HepG2 (cell line): ENCODE measurements at regions not wholly inside any gene's neighbourhood (a gene's known extent, or its start where the extent isn't known, plus 50 kb on each side); places are given as distances from the start of the nearest gene placed in this dataset.

Experiments used
- ATAC-seq: fragments of 200-7000 bp; cut with Tn5 transposase; 3 replicates; pipeline ENCODE4 v1.9.1; 2020; ENCODE audit warnings: mild to moderate bottlenecking, moderate library complexity
- BruUV-seq: library from RNA; stranded (reverse); fragments of 400-500 nt; replicated peaks from 2 replicates; lab custom pipeline; 2021; lab: Mats Ljungman, UMichigan
- CTCF ChIA-PET: fragments of 300-600 bp; formaldehyde crosslinking; extraction: SDS; loops from one replicate; lab custom pipeline; 2021; ENCODE audit warnings: low total read pairs, inconsistent platforms, low intra/inter-chr PET ratio; lab: Yijun Ruan, JAX
- POLR2A ChIA-PET: fragments of 350-600 bp; sonication (Branson Sonifier 250); formaldehyde crosslinking; loops from one replicate; lab custom pipeline; 2020; ENCODE audit warnings: antibody characterized with exemption, inconsistent platforms; lab: Yijun Ruan, JAX
- DNase-seq: peaks from one replicate; pipeline ENCODE4 v3.0.0-alpha.2; 2015; ENCODE audit warnings: low spot score
- FAIRE-seq: peaks from 3 replicates; lab custom pipeline; 2011; peaks lifted over from hg19 to GRCh38; lab: Jason Lieb, UNC
- H2AFZ ChIP-seq: one replicate; pipeline ENCODE4 v1.6.1; 2011; ENCODE audit warnings: low read length, inconsistent platforms
- H3K27ac ChIP-seq: fragments of 300-600 bp; 3 replicates; pipeline ENCODE4 v1.8.0; 2011; ENCODE audit warnings: mixed run types, mild to moderate bottlenecking, mixed read lengths, low read length, inconsistent platforms; ENCODE audit not compliant: insufficient read depth; ENCODE audit errors: extremely low read length
- H3K27me3 ChIP-seq, 2 experiments: fragments of 200-600 bp in 1 of 2; 2 replicates in 1 of 2; 3 replicates in 1 of 2; pipeline versions ENCODE4 v1.6.0 to v1.8.0; 2011; ENCODE audit warnings: low read length in 2 of 2, mild to moderate bottlenecking in 2 of 2, moderate library complexity in 2 of 2, inconsistent platforms in 1 of 2; ENCODE audit not compliant: insufficient read depth in 2 of 2, control insufficient read depth in 1 of 2
- H3K36me3 ChIP-seq, 2 experiments: fragments of 200-600 bp in 1 of 2; replicated peaks in 1 of 2; 2 replicates in 1 of 2; 3 replicates in 1 of 2; pipeline versions ENCODE4 v1.5.1 to v1.8.0; 2011; ENCODE audit warnings: low read length in 2 of 2, inconsistent platforms in 1 of 2; ENCODE audit not compliant: insufficient read depth in 2 of 2, control insufficient read depth in 1 of 2
- H3K4me1 ChIP-seq: 2 replicates; pipeline ENCODE4 v1.5.1; 2012; ENCODE audit warnings: low read length, inconsistent platforms; ENCODE audit not compliant: insufficient read depth
- H3K4me2 ChIP-seq: 2 replicates; pipeline ENCODE4 v1.6.0; 2011; ENCODE audit warnings: low read depth, low read length, inconsistent platforms
- H3K4me3 ChIP-seq, 3 experiments: fragments of 200-600 bp in 1 of 3; sonication (generic), shearing (Covaris generic) in 1 of 3; replicated peaks in 1 of 3; 2 replicates each; pipeline ENCODE4 v1.5.1; 2011 to 2016; ENCODE audit warnings: low read length in 3 of 3, inconsistent platforms in 2 of 3, low read depth in 2 of 3, mild to moderate bottlenecking in 2 of 3, control low read depth in 1 of 3, mixed read lengths in 1 of 3; ENCODE audit not compliant: insufficient read depth in 1 of 3
- H3K79me2 ChIP-seq: one replicate; pipeline ENCODE4 v1.6.1; 2011; ENCODE audit warnings: low read length, inconsistent platforms; ENCODE audit not compliant: insufficient read depth
- H3K9ac ChIP-seq: 2 replicates; pipeline ENCODE4 v1.6.0; 2011; ENCODE audit warnings: mild to moderate bottlenecking, low read depth, low read length, inconsistent platforms; ENCODE audit not compliant: insufficient read depth
- H3K9me3 ChIP-seq: 2 replicates; pipeline ENCODE4 v1.5.1; 2012; ENCODE audit warnings: mild to moderate bottlenecking, low read length
- H4K20me1 ChIP-seq: 2 replicates; pipeline ENCODE4 v1.6.0; 2011; ENCODE audit warnings: inconsistent platforms, mild to moderate bottlenecking, low read length, moderate library complexity; ENCODE audit not compliant: insufficient read depth
- BRD4 ChIP-seq: sonication (generic); formaldehyde crosslinking; IDR thresholded peaks from 2 replicates; pipeline ENCODE4 v1.4.0; 2020; ENCODE audit warnings: missing genetic modification reagents
- KDM5B ChIP-seq: sonication (generic); formaldehyde crosslinking; IDR thresholded peaks from 2 replicates; pipeline ENCODE4 v1.4.0; 2020; ENCODE audit warnings: missing genetic modification reagents, mild to moderate bottlenecking, borderline replicate concordance
- MTF2 ChIP-seq: sonication (generic); formaldehyde crosslinking; IDR thresholded peaks from 2 replicates; pipeline ENCODE4 v1.5.0; 2020; ENCODE audit warnings: missing genetic modification reagents, borderline replicate concordance
- NCOA5 ChIP-seq: sonication (generic); formaldehyde crosslinking; IDR thresholded peaks from 2 replicates; pipeline ENCODE4 v1.4.0; 2020; ENCODE audit warnings: missing genetic modification reagents
- RFX1 ChIP-seq: fragments of 450-650 bp; IDR thresholded peaks from 2 replicates; pipeline ENCODE4 v1.6.1; 2017
- RORA ChIP-seq: sonication (generic); formaldehyde crosslinking; IDR thresholded peaks from 2 replicates; pipeline ENCODE4 v1.5.0; 2020; ENCODE audit warnings: mild to moderate bottlenecking, missing genetic modification reagents, moderate library complexity
- SMC3 ChIP-seq: IDR thresholded peaks from 2 replicates; pipeline ENCODE4 v1.6.1; 2011; ENCODE audit warnings: low read length, improper control_type of control experiment
- SP1 ChIP-seq, 2 experiments: fragments of 450-650 bp in 1 of 2; sonication (generic) in 1 of 2; formaldehyde crosslinking in 1 of 2; IDR thresholded peaks; 2 replicates each; pipeline versions ENCODE4 v1.4.0 to v1.6.1; 2016 to 2020; ENCODE audit warnings: missing genetic modification reagents in 1 of 2
- ZKSCAN8 ChIP-seq: IDR thresholded peaks from 2 replicates; pipeline ENCODE4 v1.6.1; 2016; ENCODE audit warnings: borderline replicate concordance, missing genetic modification reagents, missing compliant biosample characterization
- ZMYM3 ChIP-seq: sonication (generic); formaldehyde crosslinking; IDR thresholded peaks from 2 replicates; pipeline ENCODE4 v1.5.1; 2020; ENCODE audit warnings: mild to moderate bottlenecking, missing genetic modification reagents
- ZNF264 ChIP-seq: sonication (generic); formaldehyde crosslinking; IDR thresholded peaks from 2 replicates; pipeline ENCODE4 v1.4.0; 2020; ENCODE audit warnings: missing genetic modification reagents
- ZSCAN9 ChIP-seq: IDR thresholded peaks from 2 replicates; pipeline ENCODE4 v1.6.1; 2016; ENCODE audit warnings: borderline replicate concordance
- WGBS: methylation state at CpG from one replicate; pipeline ENCODE4 v1.1.6; 2017; ENCODE audit warnings: low lambda C conversion rate; 5-methylcytosine and 5-hydroxymethylcytosine counted together
- in situ Hi-C: cut with HindIII; loops from 2 replicates; pipeline ENCODE4 v1.10.0; 2017; ENCODE audit warnings: low pct_unique_long_range_greater_than_20kb; ENCODE audit not compliant: extremely low pct_ligation_motif_present
- intact Hi-C: fragments of 100-400 bp; cut with micrococcal nuclease; formaldehyde crosslinking; loops from one replicate; pipeline ENCODE4 v1.10.0; 2022; ENCODE audit not compliant: unreplicated experiment
- TF ChIP-seq, protein P1 (sequence below): sonication (generic); formaldehyde crosslinking; IDR thresholded peaks from 2 replicates; pipeline ENCODE4 v1.4.0; 2020; ENCODE audit warnings: missing genetic modification reagents

DNA sequence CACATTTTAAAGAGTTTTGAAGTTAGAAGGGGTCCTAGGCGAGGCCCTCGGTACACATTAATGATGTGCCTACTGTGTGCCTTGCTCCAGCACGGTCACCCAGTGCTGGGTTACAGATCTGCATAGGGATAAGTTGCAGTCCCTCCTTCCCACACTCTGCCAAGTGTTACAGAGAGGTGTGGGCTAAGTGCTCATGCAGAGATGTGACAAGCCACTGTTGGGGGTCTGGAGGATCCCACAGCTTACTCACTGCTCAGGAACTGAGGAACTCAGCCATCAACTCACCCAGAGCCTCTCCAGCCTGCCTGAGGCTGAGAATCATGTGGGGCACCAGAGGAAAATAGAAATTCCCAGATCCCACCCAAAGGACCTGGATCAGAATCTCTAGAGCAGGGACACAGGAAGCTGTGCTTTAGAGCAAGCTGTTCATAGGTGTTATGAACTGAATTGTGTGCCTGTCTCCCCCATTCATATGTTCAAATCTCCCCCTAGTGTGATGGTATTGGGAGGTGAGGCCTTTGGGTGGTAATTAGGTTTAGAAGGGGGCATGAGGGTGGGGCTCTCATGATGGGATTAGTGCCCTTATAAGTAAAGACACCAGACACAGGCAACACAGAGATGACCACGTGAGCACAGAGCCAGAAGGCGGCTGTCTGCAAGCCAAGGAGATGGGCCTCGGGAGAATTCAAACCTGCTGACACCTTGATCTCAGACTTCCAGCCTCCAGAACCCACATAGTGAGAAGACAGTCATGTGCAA is 164.1 kb downstream of the HSD17B3 start:
- BruUV-seq = no TSS peak

DNA sequence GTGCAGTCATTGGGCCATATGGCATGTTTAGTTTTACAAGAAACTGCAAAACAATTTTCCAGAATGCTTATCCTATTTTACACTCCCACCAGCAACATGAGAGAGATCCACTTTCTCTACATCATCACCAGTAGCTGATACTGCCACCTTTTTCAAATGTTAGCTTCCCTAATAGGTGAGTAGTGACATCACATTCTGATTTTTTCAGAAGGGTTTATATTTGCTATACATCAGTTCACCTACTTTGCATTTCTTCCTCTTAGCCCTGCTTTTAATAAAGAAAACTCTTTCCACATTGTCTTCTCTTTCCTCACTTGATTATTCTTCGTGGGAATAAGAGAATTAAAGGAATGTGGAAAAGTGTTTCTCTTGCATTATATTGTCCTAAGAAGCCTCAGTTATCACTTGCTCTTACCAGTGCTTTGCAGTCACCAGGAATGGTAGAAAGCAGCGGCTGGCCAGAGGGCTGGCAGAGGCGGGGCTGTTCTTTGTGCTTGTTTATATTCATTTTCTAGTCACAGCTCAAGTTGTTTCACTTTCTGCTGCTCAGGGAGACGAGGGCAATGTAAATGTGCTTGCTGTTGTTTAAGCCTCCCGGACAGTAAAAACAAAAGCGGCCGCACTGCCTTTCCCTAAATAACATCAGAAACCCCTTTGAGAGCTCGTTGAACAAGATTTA is 164.8 kb downstream of the HSD17B3 start:
- H3K27ac ChIP-seq = no peak overlapping the region
- DNase-seq (no peak), FAIRE-seq (peak; percentile 23), ATAC-seq (peak; percentile 84)
- no peaks in the 10 kb centered on the region for H4K20me1 ChIP-seq
- no TSS peak for BruUV-seq
- ChIA-PET CTCF (no interaction called here), POLR2A (interaction anchor here (0.6 kb wide), 1 partner anchor 454 kb away, joined by 3 read pairs; no protein-coding TSS in a partner anchor)
- no peak for TF ChIP-seq RFX1
- no peak for TF ChIP-seq ZMYM3 (CRISPR knock-in tag)
- no peak for TF ChIP-seq SMC3
- TF ChIP-seq SP1 (IDR thresholded peaks at IDR 0.05) = no peak
- TF ChIP-seq SP1 (CRISPR knock-in tag; IDR thresholded peaks at IDR 0.05) = no peak
- no peak for TF ChIP-seq BRD4 (CRISPR knock-in tag)
- TF ChIP-seq, protein P1, sequence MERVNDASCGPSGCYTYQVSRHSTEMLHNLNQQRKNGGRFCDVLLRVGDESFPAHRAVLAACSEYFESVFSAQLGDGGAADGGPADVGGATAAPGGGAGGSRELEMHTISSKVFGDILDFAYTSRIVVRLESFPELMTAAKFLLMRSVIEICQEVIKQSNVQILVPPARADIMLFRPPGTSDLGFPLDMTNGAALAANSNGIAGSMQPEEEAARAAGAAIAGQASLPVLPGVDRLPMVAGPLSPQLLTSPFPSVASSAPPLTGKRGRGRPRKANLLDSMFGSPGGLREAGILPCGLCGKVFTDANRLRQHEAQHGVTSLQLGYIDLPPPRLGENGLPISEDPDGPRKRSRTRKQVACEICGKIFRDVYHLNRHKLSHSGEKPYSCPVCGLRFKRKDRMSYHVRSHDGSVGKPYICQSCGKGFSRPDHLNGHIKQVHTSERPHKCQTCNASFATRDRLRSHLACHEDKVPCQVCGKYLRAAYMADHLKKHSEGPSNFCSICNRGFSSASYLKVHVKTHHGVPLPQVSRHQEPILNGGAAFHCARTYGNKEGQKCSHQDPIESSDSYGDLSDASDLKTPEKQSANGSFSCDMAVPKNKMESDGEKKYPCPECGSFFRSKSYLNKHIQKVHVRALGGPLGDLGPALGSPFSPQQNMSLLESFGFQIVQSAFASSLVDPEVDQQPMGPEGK (CRISPR knock-in tag) = no peak
- no peak for TF ChIP-seq RORA (CRISPR knock-in tag)
- no peak for TF ChIP-seq ZSCAN9
- no peak for TF ChIP-seq NCOA5 (CRISPR knock-in tag)
- no peak for TF ChIP-seq MTF2
- H3K9me3 ChIP-seq = no peaks in the 10 kb centered on the region
- H3K9ac ChIP-seq = no peak overlapping the region
- peak overlapping the region; percentile 63 for H3K4me2 ChIP-seq
- in situ Hi-C loops (no loop called here), intact Hi-C loops (no loop called here)
- H2AFZ ChIP-seq = peak overlapping the region; percentile 67
- H3K27me3 ChIP-seq = peaks cover 0 to 31% of the 10 kb centered on the region in 2 experiments; a peak in 4 of 5 replicates
- H3K36me3 ChIP-seq = no peaks in the 10 kb centered on the region
- under 1% methylated on average over 8 of the region's 8 CpGs for WGBS
- no peaks in the 10 kb centered on the region for H3K79me2 ChIP-seq
- H3K4me3 ChIP-seq = peak overlapping the region; percentile 20 to 45 (median 44); a peak in 3 of 6 replicates
- H3K4me1 ChIP-seq = peaks cover 29% of the 10 kb centered on the region

More for the DNA sequence above, 164.1 kb downstream of the HSD17B3 start:
- WGBS = 80% methylated on average over 3 of the region's 6 CpGs
- Histone ChIP-seq H3K79me2 (no peaks in the 10 kb centered on the region), H3K4me3 (peak overlapping the region; percentile 20 to 45 (median 44); a peak in 3 of 6 replicates), H3K4me2 (peak overlapping the region; percentile 63), H2AFZ (peak overlapping the region; percentile 67), H3K36me3 (no peaks in the 10 kb centered on the region), H4K20me1 (no peaks in the 10 kb centered on the region), H3K27me3 (peaks cover 0 to 26% of the 10 kb centered on the region in 2 experiments; a peak in 4 of 5 replicates), H3K4me1 (peaks cover 29% of the 10 kb centered on the region), H3K9me3 (no peaks in the 10 kb centered on the region), H3K27ac (no peak overlapping the region)
- ChIA-PET CTCF (no interaction called here), POLR2A (no interaction called here)
- intact Hi-C loops (no loop called here), in situ Hi-C loops (no loop called here)
- ATAC-seq (peak; percentile 68), DNase-seq (no peak), FAIRE-seq (no peak)
- TF ChIP-seq KDM5B (CRISPR knock-in tag) = no peak
- TF ChIP-seq ZNF264 (CRISPR knock-in tag) = peak; percentile 99
- TF ChIP-seq ZKSCAN8 (CRISPR knock-in tag) = peak; percentile 48; the same call in 1 of the 2 replicates
- TF ChIP-seq, all 625 proteins: peak for 2
- H3K9ac ChIP-seq = no peak overlapping the region
